HG03097 (cell line): ENCODE measurements at regions not wholly inside any gene's neighbourhood (a gene's known extent, or its start where the extent isn't known, plus 50 kb on each side); places are given as distances from the start of the nearest gene placed in this dataset.

Source experiments
- ATAC-seq: cut with Tn5 transposase; IDR thresholded peaks from one replicate; pipeline ENCODE4 v1.9.1; 2021; ENCODE audit not compliant: unreplicated experiment, low FRiP score

GRCh38 chr10:62648921-62649320, 155.6 kb upstream of the ADO start:
- ATAC-seq = no peak

- no peak for ATAC-seq
Measured at GRCh38 chr10:62650411-62650810, 154.1 kb upstream of the ADO start.

GRCh38 chr10:62651341-62651740, 153.2 kb upstream of the ADO start:
- ATAC-seq = no peak

- no peak for ATAC-seq
Measured at GRCh38 chr10:62652114-62652513, 152.4 kb upstream of the ADO start.

- ATAC-seq = no peak
Measured at GRCh38 chr10:62652564-62652963, 152.0 kb upstream of the ADO start.

GRCh38 chr10:62653254-62653653, 151.3 kb upstream of the ADO start:
- peak; percentile 81 for ATAC-seq

- ATAC-seq = no peak
Measured at GRCh38 chr10:62654966-62655336, 149.6 kb upstream of the ADO start.

- ATAC-seq = peak; percentile 82
Measured at GRCh38 chr10:62655337-62655994, 149.1 kb upstream of the ADO start.

GRCh38 chr10:62657244-62657835, 147.2 kb upstream of the ADO start:
- ATAC-seq = no peak

GRCh38 chr10:62658516-62658915, 146.0 kb upstream of the ADO start:
- ATAC-seq = no peak

- no peak for ATAC-seq
Measured at GRCh38 chr10:62661143-62661542, 143.4 kb upstream of the ADO start.

- ATAC-seq = no peak
Measured at GRCh38 chr10:62662486-62662885, 142.0 kb upstream of the ADO start.

- no peak for ATAC-seq
Measured at GRCh38 chr10:62665771-62666170, 138.7 kb upstream of the ADO start.

- no peak for ATAC-seq
Measured at GRCh38 chr10:62666275-62666674, 138.2 kb upstream of the ADO start.

GRCh38 chr10:62669341-62669740, 135.2 kb upstream of the ADO start:
- no peak for ATAC-seq

- no peak for ATAC-seq
Measured at GRCh38 chr10:62671104-62671503, 133.4 kb upstream of the ADO start.

- ATAC-seq = peak; percentile 96
Measured at GRCh38 chr10:62681211-62681940, 123.1 kb upstream of the ADO start.

GRCh38 chr10:62684911-62685310, 119.6 kb upstream of the ADO start:
- no peak for ATAC-seq

GRCh38 chr10:62687230-62687748, 117.2 kb upstream of the ADO start:
- no peak for ATAC-seq

GRCh38 chr10:62688971-62689700, 115.4 kb upstream of the ADO start:
- no peak for ATAC-seq

- no peak for ATAC-seq
Measured at GRCh38 chr10:62689712-62690111, 114.8 kb upstream of the ADO start.
